Panc1 (cell line): ENCODE measurements at regions not wholly inside any gene's neighbourhood (a gene's known extent, or its start where the extent isn't known, plus 50 kb on each side); places are given as distances from the start of the nearest gene placed in this dataset.

ENCODE experiments used
- ATAC-seq: fragments of 200-7000 bp; cut with Tn5 transposase; 2 replicates; pipeline ENCODE4 v1.9.1; 2020; ENCODE audit warnings: mild to moderate bottlenecking, moderate library complexity
- BruUV-seq: library from RNA; stranded (reverse); fragments of 400-500 nt; replicated peaks from 2 replicates; lab custom pipeline; 2021; lab: Mats Ljungman, UMichigan
- CTCF ChIA-PET: fragments of 300-600 bp; sonication (Branson Sonifier 250); formaldehyde crosslinking; loops from one replicate; lab custom pipeline; 2022; ENCODE audit warnings: antibody characterized with exemption; lab: Charles Lee
- POLR2A ChIA-PET: fragments of 300-600 bp; sonication (Branson Sonifier 250); formaldehyde crosslinking; loops from one replicate; lab custom pipeline; 2022; ENCODE audit warnings: antibody characterized with exemption; lab: Charles Lee
- DNase-seq: peaks from one replicate; pipeline ENCODE4 v3.0.0-alpha.2; 2010; ENCODE audit warnings: low read depth, low spot score
- H3K27ac ChIP-seq: 2 replicates; pipeline ENCODE4 v1.5.1; 2011; ENCODE audit warnings: mild to moderate bottlenecking, low read length, inconsistent platforms
- H3K27me3 ChIP-seq: fragments of 200-500 bp; sonication (Bioruptor generic); 2 replicates; pipeline ENCODE4 v1.6.0; 2014; ENCODE audit warnings: low read length, inconsistent platforms; ENCODE audit not compliant: control insufficient read depth, insufficient read depth
- H3K36me3 ChIP-seq: fragments of 200-500 bp; sonication (Bioruptor generic); 2 replicates; pipeline ENCODE4 v1.5.1; 2014; ENCODE audit warnings: inconsistent platforms, mild to moderate bottlenecking, low read length, moderate library complexity; ENCODE audit not compliant: control insufficient read depth, insufficient read depth
- H3K4me1 ChIP-seq: 2 replicates; pipeline ENCODE4 v1.5.1; 2011; ENCODE audit warnings: inconsistent platforms, mild to moderate bottlenecking, low read length, moderate library complexity; ENCODE audit not compliant: control insufficient read depth, insufficient read depth
- H3K4me3 ChIP-seq, 2 experiments: 2 replicates each; pipeline ENCODE4 v1.5.1; 2011 to 2012; ENCODE audit warnings: low read depth in 2 of 2, low read length in 2 of 2, mild to moderate bottlenecking in 2 of 2, inconsistent platforms in 1 of 2, moderate library complexity in 1 of 2
- H3K9me3 ChIP-seq: fragments of 200-500 bp; sonication (Bioruptor generic); 2 replicates; pipeline ENCODE4 v1.5.1; 2014; ENCODE audit warnings: low read depth, mild to moderate bottlenecking, inconsistent platforms, low read length, moderate library complexity; ENCODE audit not compliant: control insufficient read depth, insufficient read depth
- CTCF ChIP-seq: fragments of 450-650 bp; IDR thresholded peaks from 2 replicates; pipeline ENCODE4 v1.5.1; 2017; ENCODE audit warnings: mild to moderate bottlenecking
- POLR2AphosphoS5 ChIP-seq: IDR thresholded peaks from 2 replicates; pipeline ENCODE4 v1.6.1; 2012; ENCODE audit warnings: mild to moderate bottlenecking, low read depth, low read length, moderate library complexity
- REST ChIP-seq, 2 experiments: IDR thresholded peaks; 2 replicates each; pipeline ENCODE4 v1.6.1; 2011 to 2012; ENCODE audit warnings: low read depth in 2 of 2, control low read depth in 1 of 2, low read length in 1 of 2, mild to moderate bottlenecking in 1 of 2, moderate library complexity in 1 of 2; ENCODE audit not compliant: insufficient read depth in 1 of 2
- SIN3A ChIP-seq: IDR thresholded peaks from 2 replicates; pipeline ENCODE4 v1.6.1; 2012; ENCODE audit warnings: low read depth, mild to moderate bottlenecking, low read length, moderate library complexity, borderline replicate concordance; ENCODE audit not compliant: insufficient read depth
- TCF7L2 ChIP-seq: IDR thresholded peaks from 2 replicates; pipeline ENCODE4 v1.6.1; 2011; ENCODE audit warnings: mild to moderate bottlenecking, low read depth, low read length, inconsistent platforms
- in situ Hi-C: cut with HindIII; loops from 2 replicates; pipeline ENCODE4 v1.10.0; 2016; ENCODE audit warnings: low sequenced_read_pairs, low pct_unique_long_range_greater_than_20kb
- intact Hi-C: fragments of 100-400 bp; cut with micrococcal nuclease; formaldehyde crosslinking; loops from one replicate; pipeline ENCODE4 v1.10.0; 2022; ENCODE audit not compliant: unreplicated experiment

- TF ChIP-seq TCF7L2 (no peak), REST (IDR thresholded peaks at IDR 0.05; ENCODE audit: insufficient read depth in 1 of 2, low read depth in 2 of 2, low read length in 1 of 2) (no peak), SIN3A (no peak), POLR2AphosphoS5 (no peak), CTCF (no peak)
- CTCF ChIA-PET: no interaction called here
- Histone ChIP-seq H3K27me3 (no peaks in the 10 kb centered on the region), H3K4me1 (no peaks in the 10 kb centered on the region), H3K9me3 (no peaks in the 10 kb centered on the region), H3K27ac (no peak overlapping the region), H3K36me3 (no peaks in the 10 kb centered on the region), H3K4me3 (no peak overlapping the region)
- intact Hi-C loops: no loop called here
- POLR2A ChIA-PET: no interaction called here
- ATAC-seq (no peak), DNase-seq (no peak)
- no TSS peak for BruUV-seq
- in situ Hi-C loops: no loop called here
Measured at GRCh38 chr5:107208867-107209266, 461.9 kb downstream of the EFNA5 start.

GRCh38 chr5:107204413-107204812 is 466.3 kb downstream of the EFNA5 start:
- in situ Hi-C loops: no loop called here
- no TSS peak for BruUV-seq
- no peaks in the 10 kb centered on the region for H3K9me3 ChIP-seq
- DNase-seq: no peak
- POLR2A ChIA-PET: no interaction called here
- no peaks in the 10 kb centered on the region for H3K36me3 ChIP-seq
- no peak for ATAC-seq
- H3K4me3 ChIP-seq: no peak overlapping the region
- TF ChIP-seq REST (IDR thresholded peaks at IDR 0.05; ENCODE audit: insufficient read depth in 1 of 2, low read depth in 2 of 2, low read length in 1 of 2) (no peak), TCF7L2 (no peak), POLR2AphosphoS5 (no peak), CTCF (no peak), SIN3A (no peak)
- H3K27me3 ChIP-seq: no peaks in the 10 kb centered on the region
- intact Hi-C loops: no loop called here
- H3K27ac ChIP-seq: no peak overlapping the region
- no peaks in the 10 kb centered on the region for H3K4me1 ChIP-seq
- CTCF ChIA-PET: no interaction called here
